H9 (cell line): ENCODE measurements at regions not wholly inside any gene's neighbourhood (a gene's known extent, or its start where the extent isn't known, plus 50 kb on each side); places are given as distances from the start of the nearest gene placed in this dataset.

ENCODE experiments used
- DNase-seq: peaks from one replicate; pipeline ENCODE4 v3.0.0-alpha.2; 2017
- H2AFZ ChIP-seq: one replicate; pipeline ENCODE4 v1.6.1; 2013; ENCODE audit warnings: mild to moderate bottlenecking, low read length, control low read depth, moderate library complexity
- H2AK5ac ChIP-seq: 2 replicates; pipeline ENCODE4 v1.6.1; 2013; ENCODE audit warnings: low read length, control low read depth, mixed read lengths; ENCODE audit not compliant: insufficient read length
- H2BK120ac ChIP-seq: one replicate; pipeline ENCODE4 v1.6.1; 2013; ENCODE audit warnings: low read depth, mild to moderate bottlenecking, low read length, control low read depth, inconsistent platforms; ENCODE audit not compliant: poor library complexity, severe bottlenecking
- H2BK12ac ChIP-seq: 2 replicates; pipeline ENCODE4 v1.6.1; 2013; ENCODE audit warnings: low read length, control low read depth, mixed read lengths, low read depth; ENCODE audit not compliant: insufficient read length
- H2BK15ac ChIP-seq: 2 replicates; pipeline ENCODE4 v1.6.1; 2013; ENCODE audit warnings: low read depth, low read length, control low read depth
- H2BK20ac ChIP-seq: one replicate; pipeline ENCODE4 v1.6.1; 2013; ENCODE audit warnings: low read depth, mild to moderate bottlenecking, low read length, control low read depth, inconsistent platforms; ENCODE audit not compliant: poor library complexity, severe bottlenecking
- H2BK5ac ChIP-seq: 2 replicates; pipeline ENCODE4 v1.6.1; 2013; ENCODE audit warnings: low read length, control low read depth, mixed read lengths; ENCODE audit not compliant: insufficient read length
- H3K14ac ChIP-seq: 2 replicates; pipeline ENCODE4 v1.6.1; 2013; ENCODE audit warnings: low read length, control low read depth; ENCODE audit not compliant: insufficient read depth
- H3K18ac ChIP-seq: 2 replicates; pipeline ENCODE4 v1.6.1; 2013; ENCODE audit warnings: low read depth, mild to moderate bottlenecking, mixed read lengths, low read length, control low read depth; ENCODE audit not compliant: insufficient read length
- H3K23ac ChIP-seq: 2 replicates; pipeline ENCODE4 v1.6.1; 2013; ENCODE audit warnings: low read length, control low read depth, mixed read lengths, low read depth; ENCODE audit not compliant: insufficient read length
- H3K23me2 ChIP-seq: 2 replicates; pipeline ENCODE4 v1.6.1; 2013; ENCODE audit warnings: low read depth, mild to moderate bottlenecking, mixed read lengths, low read length, control low read depth; ENCODE audit not compliant: insufficient read length, poor library complexity, severe bottlenecking
- H3K27ac ChIP-seq: 2 replicates; pipeline ENCODE4 v1.5.1; 2013; ENCODE audit warnings: low read length, control low read depth, mixed read lengths, low read depth; ENCODE audit not compliant: insufficient read length
- H3K27me3 ChIP-seq: 2 replicates; pipeline ENCODE4 v1.6.1; 2013; ENCODE audit warnings: low read length, control low read depth, inconsistent platforms; ENCODE audit not compliant: insufficient read depth
- H3K4ac ChIP-seq: 2 replicates; pipeline ENCODE4 v1.6.1; 2013; ENCODE audit warnings: low read depth, mild to moderate bottlenecking, control low read depth, inconsistent platforms, low read length, moderate library complexity
- H3K4me1 ChIP-seq: 2 replicates; pipeline ENCODE4 v1.6.1; 2013; ENCODE audit warnings: low read length, control low read depth, inconsistent platforms; ENCODE audit not compliant: insufficient read depth
- H3K4me2 ChIP-seq: 2 replicates; pipeline ENCODE4 v1.6.1; 2013; ENCODE audit warnings: low read length, control low read depth, mixed read lengths; ENCODE audit not compliant: insufficient read length, insufficient read depth
- H3K56ac ChIP-seq: 2 replicates; pipeline ENCODE4 v1.6.1; 2013; ENCODE audit warnings: low read depth, mild to moderate bottlenecking, mixed read lengths, low read length, control low read depth; ENCODE audit not compliant: insufficient read length
- H3K79me1 ChIP-seq: 2 replicates; pipeline ENCODE4 v1.6.1; 2013; ENCODE audit warnings: low read depth, mild to moderate bottlenecking, moderate library complexity, low read length, control low read depth, inconsistent platforms; ENCODE audit not compliant: insufficient read depth, poor library complexity, severe bottlenecking
- H3K79me2 ChIP-seq: 2 replicates; pipeline ENCODE4 v1.6.1; 2013; ENCODE audit warnings: low read length, control low read depth, inconsistent platforms; ENCODE audit not compliant: insufficient read depth
- H3K9ac ChIP-seq: 2 replicates; pipeline ENCODE4 v1.6.1; 2013; ENCODE audit warnings: low read length, control low read depth, mixed read lengths; ENCODE audit not compliant: insufficient read length; ENCODE audit errors: extremely low read depth
- H3K9me3 ChIP-seq: one replicate; pipeline ENCODE4 v1.6.1; 2013; ENCODE audit warnings: low read depth, low read length, inconsistent platforms; ENCODE audit not compliant: control insufficient read depth
- H3T11ph ChIP-seq: one replicate; pipeline ENCODE4 v1.6.1; 2013; ENCODE audit warnings: mild to moderate bottlenecking, low read length, control low read depth, inconsistent platforms
- H4K20me1 ChIP-seq: one replicate; pipeline ENCODE4 v1.6.1; 2013; ENCODE audit not compliant: control insufficient read depth, insufficient read length, insufficient read depth
- H4K5ac ChIP-seq: 2 replicates; pipeline ENCODE4 v1.6.1; 2013; ENCODE audit warnings: low read depth, mild to moderate bottlenecking, mixed read lengths, low read length, control low read depth; ENCODE audit not compliant: insufficient read length
- H4K8ac ChIP-seq: replicated peaks from 2 replicates; pipeline ENCODE4 v1.6.1; 2013; ENCODE audit warnings: low read length, control low read depth, mixed read lengths, low read depth; ENCODE audit not compliant: insufficient read length
- H4K91ac ChIP-seq: 2 replicates; pipeline ENCODE4 v1.6.1; 2013; ENCODE audit warnings: low read depth, mild to moderate bottlenecking, moderate library complexity, mixed read lengths, low read length, control low read depth; ENCODE audit not compliant: insufficient read length
- H3K27ac Mint-ChIP-seq, 3 experiments: 2 replicates in 2 of 3; 3 replicates in 1 of 3; pipeline ENCODE4 v1.8.0; 2020 to 2021; ENCODE audit warnings: mixed read lengths in 3 of 3, mild to moderate bottlenecking in 1 of 3, moderate library complexity in 1 of 3
- H3K27me3 Mint-ChIP-seq: 2 replicates; pipeline ENCODE4 v1.8.0; 2021; ENCODE audit warnings: low read depth, mild to moderate bottlenecking, moderate library complexity, mixed read lengths
- H3K36me3 Mint-ChIP-seq, 3 experiments: 2 replicates in 2 of 3; 3 replicates in 1 of 3; pipeline ENCODE4 v1.8.0; 2020 to 2021; ENCODE audit warnings: low read depth in 3 of 3, mixed read lengths in 3 of 3; ENCODE audit not compliant: insufficient read depth in 1 of 3
- H3K4me1 Mint-ChIP-seq, 2 experiments: 2 replicates each; pipeline ENCODE4 v1.8.0; 2020; ENCODE audit warnings: mixed read lengths in 2 of 2
- H3K4me3 Mint-ChIP-seq, 2 experiments: 2 replicates in 1 of 2; 3 replicates in 1 of 2; pipeline ENCODE4 v1.8.0; 2020 to 2021; ENCODE audit warnings: mild to moderate bottlenecking in 2 of 2, mixed read lengths in 2 of 2, moderate library complexity in 1 of 2
- H3K9me3 Mint-ChIP-seq, 2 experiments: 2 replicates in 1 of 2; 3 replicates in 1 of 2; pipeline ENCODE4 v1.8.0; 2020; ENCODE audit warnings: mild to moderate bottlenecking in 2 of 2, mixed read lengths in 2 of 2, moderate library complexity in 1 of 2
- CTCF ChIP-seq: fragments of 200-600 bp; sonication (generic); conservative IDR thresholded peaks from 3 replicates; pipeline ENCODE4 v1.8.0; 2021; ENCODE audit warnings: antibody characterized with exemption, mild to moderate bottlenecking
- WGBS: extraction: QIAGEN DNeasy Blood & Tissue Kit; methylation state at CpG from one replicate; pipeline ENCODE4 v1.1.7; 2013; ENCODE audit warnings: missing lambda C conversion rate, low lambda C conversion rate, mixed read lengths; ENCODE audit not compliant: insufficient read length; ENCODE audit errors: extremely low coverage; 5-methylcytosine and 5-hydroxymethylcytosine counted together

GRCh38 chr5:165981671-165982070 lies 2309.8 kb upstream of the WWC1 start:
- H3K79me2 ChIP-seq, result no peaks in the 10 kb centered on the region
- H2BK15ac ChIP-seq, result no peak overlapping the region
- H4K8ac ChIP-seq, result no peak overlapping the region
- H3K23ac ChIP-seq, result no peak overlapping the region
- H2BK120ac ChIP-seq, result no peak overlapping the region
- no peaks in the 10 kb centered on the region for H3K79me1 ChIP-seq
- no peaks in the 10 kb centered on the region; a peak in 1 of 5 replicates for H3K9me3 Mint-ChIP-seq
- no peak overlapping the region for H3K4ac ChIP-seq
- no peak overlapping the region for H3T11ph ChIP-seq
- H2BK12ac ChIP-seq, result no peak overlapping the region
- no peak overlapping the region for H4K5ac ChIP-seq
- WGBS, result no CpG with 5 or more reads among the region's 2 CpGs
- no peak overlapping the region for H2AFZ ChIP-seq
- H2BK5ac ChIP-seq, result no peak overlapping the region
- TF ChIP-seq CTCF, result no peak
- H2AK5ac ChIP-seq, result no peak overlapping the region
- H3K27me3 Mint-ChIP-seq, result no peaks in the 10 kb centered on the region
- H3K18ac ChIP-seq, result no peak overlapping the region
- no peak overlapping the region for H3K14ac ChIP-seq
- H3K36me3 Mint-ChIP-seq, result no peaks in the 10 kb centered on the region; a peak in 2 of 7 replicates
- H3K23me2 ChIP-seq, result no peaks in the 10 kb centered on the region
- no peak overlapping the region for H3K4me3 Mint-ChIP-seq
- no peak for DNase-seq
- no peaks in the 10 kb centered on the region for H4K20me1 ChIP-seq
- no peak overlapping the region for H3K4me2 ChIP-seq
- H3K9ac ChIP-seq, result no peak overlapping the region
- H3K9me3 ChIP-seq, result no peaks in the 10 kb centered on the region
- no peaks in the 10 kb centered on the region for H3K4me1 Mint-ChIP-seq
- no peak overlapping the region for H3K56ac ChIP-seq
- peak overlapping the region in 1 of 3 experiments; percentile 62; a peak in 1 of 7 replicates for H3K27ac Mint-ChIP-seq
- no peaks in the 10 kb centered on the region for H3K4me1 ChIP-seq
- H4K91ac ChIP-seq, result no peak overlapping the region
- no peak overlapping the region for H3K27ac ChIP-seq
- H2BK20ac ChIP-seq, result no peak overlapping the region
- H3K27me3 ChIP-seq, result no peaks in the 10 kb centered on the region
